Lung (tissue), 11 donors: ENCODE measurements at regions not wholly inside any gene's neighbourhood (a gene's known extent, or its start where the extent isn't known, plus 50 kb on each side); places are given as distances from the start of the nearest gene placed in this dataset.

Source experiments
- ATAC-seq: fragments of 200-7000 bp; cut with Tn5 transposase; one replicate; pipeline ENCODE4 v1.9.1; 2020; ENCODE audit warnings: moderate number of reproducible peaks; ENCODE audit not compliant: insufficient read depth, low FRiP score
- DNase-seq, 3 donors: peaks; one replicate each; pipeline ENCODE4 v3.0.0-alpha.2; 2013 to 2017
- H3K27ac ChIP-seq, 2 donors: one replicate each; pipeline ENCODE4 v1.5.1; 2013; ENCODE audit warnings: mild to moderate bottlenecking in 2 of 2, moderate library complexity in 2 of 2, control low read depth in 1 of 2, inconsistent platforms in 1 of 2, low read depth in 1 of 2, low read length in 1 of 2
- H3K27me3 ChIP-seq, 3 donors: one replicate each; pipeline ENCODE4 v1.5.1; 2013; ENCODE audit warnings: low read length in 2 of 3; ENCODE audit not compliant: control insufficient read depth in 3 of 3, insufficient read depth in 3 of 3
- H3K36me3 ChIP-seq, 4 donors: one replicate each; pipeline ENCODE4 v1.5.1; 2013; ENCODE audit warnings: low read length in 4 of 4, mild to moderate bottlenecking in 1 of 4, moderate library complexity in 1 of 4; ENCODE audit not compliant: control insufficient read depth in 4 of 4, insufficient read depth in 4 of 4
- H3K4me1 ChIP-seq, 5 donors: one replicate each; pipeline ENCODE4 v1.5.1; 2013; ENCODE audit warnings: low read length in 5 of 5, mild to moderate bottlenecking in 2 of 5, moderate library complexity in 1 of 5; ENCODE audit not compliant: control insufficient read depth in 5 of 5, insufficient read depth in 5 of 5
- H3K4me3 ChIP-seq: one replicate; pipeline ENCODE4 v1.5.1; 2013; ENCODE audit warnings: mild to moderate bottlenecking, control low read depth, moderate library complexity
- H3K9ac ChIP-seq, 2 donors: one replicate each; pipeline ENCODE4 v1.5.1; 2013; ENCODE audit warnings: low read length in 2 of 2, control low read depth in 1 of 2; ENCODE audit not compliant: insufficient read depth in 1 of 2
- H3K9me3 ChIP-seq, 4 donors: one replicate each; pipeline ENCODE4 v1.5.1; 2013; ENCODE audit warnings: low read length in 3 of 4, mild to moderate bottlenecking in 1 of 4, moderate library complexity in 1 of 4; ENCODE audit not compliant: control insufficient read depth in 4 of 4, insufficient read depth in 3 of 4
- CTCF ChIP-seq: IDR thresholded peaks from 2 replicates; pipeline ENCODE4 v1.5.1; 2012; ENCODE audit warnings: mild to moderate bottlenecking; ENCODE audit errors: control extremely low read depth, extremely low read depth
- WGBS, 2 donors: extraction: QIAGEN DNeasy Blood & Tissue Kit; methylation state at CpG; one replicate each; pipeline ENCODE4 v1.1.7; 2013; 5-methylcytosine and 5-hydroxymethylcytosine counted together
- donor health status: control.
- donor health status: control.
- donor health status: Bipolar disorder and iron deficiency.
- donor health status: healthy.
- donor health status: DM: yes; HTN: yes; CAD: no.

GRCh38 chr12:19008102-19008501 lies 121.4 kb upstream of the PLEKHA5 start:
- Histone ChIP-seq H3K27me3 (no peaks in the 10 kb centered on the region), H3K4me1 (peaks cover 0 to under 1% (median 0%) of the 10 kb centered on the region in 5 donors), H3K4me3 (no peak overlapping the region), H3K9me3 (no peaks in the 10 kb centered on the region), H3K36me3 (no peaks in the 10 kb centered on the region), H3K27ac (no peak overlapping the region), H3K9ac (no peak overlapping the region)
- DNase-seq (no peak), ATAC-seq (no peak)
- 76 to 82% methylated on average over 2 of the region's 2 CpGs for WGBS, 2 donors
- TF ChIP-seq CTCF = no peak

- DNase-seq (no peak), ATAC-seq (no peak)
- peaks cover 0 to 2% (median 0%) of the 10 kb centered on the region in 5 donors for H3K4me1 ChIP-seq
- TF ChIP-seq CTCF = no peak
- WGBS, 2 donors = 62 to 72% methylated on average over 3 of the region's 3 CpGs
- H3K36me3 ChIP-seq = no peaks in the 10 kb centered on the region
- no peak overlapping the region for H3K4me3 ChIP-seq
- no peak overlapping the region for H3K9ac ChIP-seq
- H3K27ac ChIP-seq = no peak overlapping the region
- H3K27me3 ChIP-seq = no peaks in the 10 kb centered on the region
- no peaks in the 10 kb centered on the region for H3K9me3 ChIP-seq
These were observed 119.4 kb upstream of the PLEKHA5 start for GRCh38 chr12:19010087-19010486.

DNA sequence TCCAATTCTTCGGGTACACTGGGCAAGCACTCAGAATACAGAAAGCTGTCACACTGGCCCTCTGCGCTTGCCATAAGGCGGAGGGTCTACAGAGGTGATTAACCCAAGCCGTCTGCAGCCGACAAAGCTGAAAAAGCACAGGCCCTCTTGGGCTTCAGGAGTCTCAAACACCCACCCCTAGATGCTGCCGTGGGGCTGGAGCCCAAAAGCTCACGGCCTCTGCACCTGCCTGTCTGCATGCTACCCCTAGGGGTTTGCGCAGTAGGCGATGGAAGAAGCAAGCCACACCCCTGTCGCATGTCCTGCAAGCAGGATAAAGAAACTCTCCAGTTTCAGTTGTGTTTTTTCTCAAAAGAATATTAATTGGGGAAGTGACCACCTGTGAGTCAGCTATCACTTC lies 118.8 kb upstream of the PLEKHA5 start:
- ATAC-seq = no peak
- Histone ChIP-seq H3K4me1 (peaks cover 0 to 2% (median 0%) of the 10 kb centered on the region in 5 donors), H3K9me3 (no peaks in the 10 kb centered on the region), H3K27ac (no peak overlapping the region), H3K27me3 (no peaks in the 10 kb centered on the region), H3K36me3 (no peaks in the 10 kb centered on the region), H3K9ac (no peak overlapping the region), H3K4me3 (no peak overlapping the region)
- TF ChIP-seq CTCF = no peak
- DNase-seq = no peak
- 94 to 96% methylated on average over 10 of the region's 10 CpGs for WGBS, 2 donors

DNA sequence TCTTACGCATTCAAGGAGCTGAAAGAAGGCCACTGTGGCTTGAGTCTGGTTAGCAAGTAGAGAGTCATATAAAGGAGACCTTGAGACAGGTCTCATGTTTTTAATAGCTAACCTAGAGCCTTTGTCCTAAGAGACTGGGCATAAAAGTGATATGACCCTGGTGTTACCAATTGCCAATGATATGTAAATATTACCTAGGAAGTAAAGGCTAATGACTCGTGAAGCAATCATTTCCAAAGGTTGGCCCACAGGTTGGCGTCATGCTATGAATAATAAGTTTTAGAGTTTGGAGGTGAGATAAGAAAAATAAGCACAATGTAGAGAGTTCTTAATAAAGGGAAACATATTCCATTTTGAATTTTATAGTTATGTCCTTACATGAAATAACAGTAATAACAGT lies 116.6 kb upstream of the PLEKHA5 start:
- no peak overlapping the region for H3K4me3 ChIP-seq
- no peaks in the 10 kb centered on the region for H3K36me3 ChIP-seq
- peaks cover 0 to 2% (median 2%) of the 10 kb centered on the region in 5 donors for H3K4me1 ChIP-seq
- TF ChIP-seq CTCF = no peak
- 86 to 87% methylated on average over 3 of the region's 3 CpGs for WGBS, 2 donors
- H3K9me3 ChIP-seq = no peaks in the 10 kb centered on the region
- DNase-seq (no peak), ATAC-seq (no peak)
- H3K27ac ChIP-seq = no peak overlapping the region
- no peaks in the 10 kb centered on the region for H3K27me3 ChIP-seq
- H3K9ac ChIP-seq = no peak overlapping the region
